B cell (primary cell): ENCODE measurements at regions not wholly inside any gene's neighbourhood (a gene's known extent, or its start where the extent isn't known, plus 50 kb on each side); places are given as distances from the start of the nearest gene placed in this dataset.

Experiments
- ATAC-seq: fragments of 200-7000 bp; cut with Tn5 transposase; one replicate; pipeline ENCODE4 v1.10.0; 2021; ENCODE audit warnings: low read depth, mild to moderate bottlenecking, moderate number of reproducible peaks, moderate library complexity
- CTCF ChIA-PET: fragments of 350-600 bp; sonication (Branson Sonifier 250); formaldehyde crosslinking; loops from one replicate; lab custom pipeline; 2021; ENCODE audit warnings: antibody characterized with exemption, inconsistent platforms; lab: Charles Lee
- POLR2A ChIA-PET: fragments of 350-600 bp; sonication (Branson Sonifier 250); formaldehyde crosslinking; loops from one replicate; lab custom pipeline; 2021; ENCODE audit warnings: antibody characterized with exemption; lab: Charles Lee
- DNase-seq: peaks from one replicate; pipeline ENCODE4 v3.0.0; 2013
- H2AFZ ChIP-seq: 2 replicates; pipeline ENCODE4 v1.6.1; 2012; ENCODE audit warnings: mild to moderate bottlenecking, low read depth, low read length; ENCODE audit not compliant: insufficient read depth, poor library complexity, severe bottlenecking
- H3K27ac ChIP-seq, 2 donors: 1 replicate in 1 of 2; 2 replicates in 1 of 2; pipeline ENCODE4 v1.5.1; 2012 to 2013; ENCODE audit warnings: low read length in 2 of 2, mild to moderate bottlenecking in 2 of 2, moderate library complexity in 1 of 2
- H3K27me3 ChIP-seq, 4 experiments: fragments of 200-600 bp in 1 of 4; sonication (generic) in 1 of 4; replicated peaks in 1 of 4; 1 replicate in 2 of 4; 2 replicates in 2 of 4; pipeline versions ENCODE4 v1.6.1 to v1.7.0; 2013 to 2016; ENCODE audit warnings: low read length in 3 of 4, mild to moderate bottlenecking in 2 of 4, mixed read lengths in 1 of 4, moderate library complexity in 1 of 4; ENCODE audit not compliant: insufficient read depth in 4 of 4, control insufficient read depth in 3 of 4; ENCODE audit errors: control extremely low read depth in 1 of 4
- H3K36me3 ChIP-seq, 2 experiments: replicated peaks in 1 of 2; 1 replicate in 1 of 2; 2 replicates in 1 of 2; pipeline versions ENCODE4 v1.6.1 to v1.7.1; 2013; ENCODE audit warnings: low read length in 1 of 2; ENCODE audit not compliant: insufficient read depth in 2 of 2, control insufficient read depth in 1 of 2; ENCODE audit errors: control extremely low read depth in 1 of 2, extremely low read depth in 1 of 2
- H3K4me1 ChIP-seq, 2 donors: fragments of 200-600 bp in 1 of 2; sonication (generic) in 1 of 2; 1 replicate in 1 of 2; 2 replicates in 1 of 2; pipeline versions ENCODE4 v1.5.1 to v1.6.1; 2013 to 2017; ENCODE audit warnings: low read length in 2 of 2; ENCODE audit not compliant: control insufficient read depth in 2 of 2, insufficient read depth in 2 of 2
- H3K4me2 ChIP-seq: replicated peaks from 2 replicates; pipeline ENCODE3; 2012; ENCODE audit warnings: mild to moderate bottlenecking, low read depth, low read length; ENCODE audit not compliant: poor library complexity, severe bottlenecking
- H3K4me3 ChIP-seq, 5 experiments: fragments of 200-600 bp in 1 of 5; sonication (generic) in 1 of 5; 1 replicate in 3 of 5; 2 replicates in 2 of 5; pipeline versions ENCODE4 v1.5.1 to v1.7.0; 2011 to 2016; ENCODE audit warnings: low read length in 4 of 5, mild to moderate bottlenecking in 4 of 5, low read depth in 2 of 5, control low read depth in 1 of 5, moderate library complexity in 1 of 5; ENCODE audit not compliant: insufficient read depth in 1 of 5; ENCODE audit errors: control extremely low read depth in 1 of 5, extremely low read depth in 1 of 5
- H3K79me2 ChIP-seq: fragments of 200-600 bp; sonication (generic); one replicate; pipeline ENCODE4 v1.6.0; 2016; ENCODE audit warnings: low read length; ENCODE audit not compliant: control insufficient read depth, insufficient read depth
- H3K9ac ChIP-seq: fragments of 200-600 bp; sonication (generic); 2 replicates; pipeline ENCODE4 v1.6.1; 2017; ENCODE audit warnings: mild to moderate bottlenecking, low read length, moderate library complexity
- H3K9me3 ChIP-seq, 3 donors: one replicate each; pipeline versions ENCODE4 v1.6.1 to v1.7.1; 2013; ENCODE audit warnings: low read length in 2 of 3; ENCODE audit not compliant: control insufficient read depth in 2 of 3, insufficient read depth in 1 of 3; ENCODE audit errors: control extremely low read depth in 1 of 3
- H4K20me1 ChIP-seq: 2 replicates; pipeline ENCODE4 v1.6.0; 2012; ENCODE audit warnings: mild to moderate bottlenecking, low read length; ENCODE audit not compliant: insufficient read depth, control insufficient read depth, poor library complexity, severe bottlenecking
- H3K27ac Mint-ChIP-seq: one replicate; pipeline ENCODE4 v1.8.0; 2021; ENCODE audit warnings: mixed read lengths
- H3K27me3 Mint-ChIP-seq: one replicate; pipeline ENCODE4 v1.8.0; 2021; ENCODE audit warnings: mixed read lengths
- H3K4me1 Mint-ChIP-seq: one replicate; pipeline ENCODE4 v1.8.0; 2021; ENCODE audit warnings: mixed read lengths
- H3K4me3 Mint-ChIP-seq: one replicate; pipeline ENCODE4 v1.8.0; 2021; ENCODE audit warnings: mixed read lengths
- H3K9me3 Mint-ChIP-seq: one replicate; pipeline ENCODE4 v1.8.0; 2022; ENCODE audit warnings: mixed read lengths; ENCODE audit not compliant: insufficient read depth
- CTCF ChIP-seq: fragments of 200-600 bp; IDR thresholded peaks from one replicate; pipeline ENCODE4 v1.8.0; 2022; ENCODE audit warnings: antibody characterized with exemption, mild to moderate bottlenecking
- EZH2 ChIP-seq: IDR thresholded peaks from 2 replicates; pipeline ENCODE4 v1.6.1; 2012; ENCODE audit warnings: borderline replicate concordance, low read depth, mild to moderate bottlenecking, moderate library complexity, low read length; ENCODE audit not compliant: insufficient read depth, poor library complexity, severe bottlenecking
- WGBS: methylation state at CpG from one replicate; pipeline ENCODE4 v1.1.5; 2013; ENCODE audit warnings: missing lambda C conversion rate; ENCODE audit not compliant: insufficient coverage; 5-methylcytosine and 5-hydroxymethylcytosine counted together
- intact Hi-C: fragments of 100-400 bp; cut with micrococcal nuclease; formaldehyde crosslinking; loops from one replicate; pipeline ENCODE4 v1.10.0; 2022

GRCh38 chr16:51407921-51408320 lies 256.9 kb upstream of the SALL1 start:
- Histone ChIP-seq H3K4me3 (no peak overlapping the region), H3K27ac (no peak overlapping the region), H3K4me2 (no peak overlapping the region), H3K27me3 (no peaks in the 10 kb centered on the region), H2AFZ (no peak overlapping the region), H3K9ac (no peak overlapping the region), H3K4me1 (no peaks in the 10 kb centered on the region), H4K20me1 (no peaks in the 10 kb centered on the region), H3K36me3 (no peaks in the 10 kb centered on the region), H3K9me3 (peaks cover 0 to 2% (median 0%) of the 10 kb centered on the region in 3 donors), H3K79me2 (no peaks in the 10 kb centered on the region)
- ATAC-seq (no peak), DNase-seq (no peak)
- ChIA-PET CTCF (no interaction called here), POLR2A (no interaction called here)
- Mint-ChIP-seq H3K4me3 (no peak overlapping the region), H3K27ac (no peak overlapping the region), H3K27me3 (no peaks in the 10 kb centered on the region), H3K9me3 (peaks cover 5% of the 10 kb centered on the region), H3K4me1 (no peaks in the 10 kb centered on the region)
- intact Hi-C loops = no loop called here
- TF ChIP-seq CTCF (no peak), EZH2 (no peak)
- 88% methylated on average over 1 of the region's 1 CpG for WGBS

GRCh38 chr16:51407199-51407598 lies 256.1 kb upstream of the SALL1 start:
- ChIA-PET POLR2A (no interaction called here), CTCF (no interaction called here)
- Histone ChIP-seq H3K9me3 (peaks cover 0 to 2% (median 0%) of the 10 kb centered on the region in 3 donors), H3K4me2 (no peak overlapping the region), H3K79me2 (no peaks in the 10 kb centered on the region), H3K27ac (no peak overlapping the region), H2AFZ (no peak overlapping the region), H3K36me3 (no peaks in the 10 kb centered on the region), H3K4me1 (no peaks in the 10 kb centered on the region), H3K27me3 (no peaks in the 10 kb centered on the region), H3K9ac (no peak overlapping the region), H4K20me1 (no peaks in the 10 kb centered on the region), H3K4me3 (no peak overlapping the region)
- Mint-ChIP-seq H3K9me3 (peaks cover 5% of the 10 kb centered on the region), H3K4me3 (no peak overlapping the region), H3K27ac (no peak overlapping the region), H3K4me1 (no peaks in the 10 kb centered on the region), H3K27me3 (no peaks in the 10 kb centered on the region)
- TF ChIP-seq EZH2 (no peak), CTCF (no peak)
- DNase-seq (no peak), ATAC-seq (no peak)
- 100% methylated on average over 1 of the region's 4 CpGs for WGBS
- intact Hi-C loops = no loop called here
